ENCODE measurements at regions not wholly inside any gene's neighbourhood (a gene's known extent, or its start where the extent isn't known, plus 50 kb on each side); places are given as distances from the start of the nearest gene placed in this dataset.

- H2AFZ ChIP-seq = no peak overlapping the region
- H3K9ac ChIP-seq = no peak overlapping the region
- H3K4me3 ChIP-seq = no peak overlapping the region
- no peaks in the 10 kb centered on the region for H3F3A ChIP-seq (ENCODE audit: insufficient read depth)
- DNase-seq = no peak
- no peaks in the 10 kb centered on the region for H3K9me2 ChIP-seq (ENCODE audit: insufficient read depth)
- WGBS, 2 experiments (ENCODE audit: low coverage in 1 of 2, low lambda C conversion rate in 2 of 2, missing lambda C conversion rate in 2 of 2) = 59 to 62% methylated on average over 10 of the region's 10 CpGs
- no peaks in the 10 kb centered on the region for H3K4me1 ChIP-seq (ENCODE audit: insufficient read depth)
- TF ChIP-seq EZH2 (IDR thresholded peaks at IDR 0.05; ENCODE audit: insufficient read depth, poor library complexity, severe bottlenecking) = no peak
- TF ChIP-seq EZH2phosphoT487 (IDR thresholded peaks at IDR 0.05; ENCODE audit: insufficient read depth, low read depth) = no peak
- no peak overlapping the region for H3K4me2 ChIP-seq (ENCODE audit: unreplicated experiment)
- H3K27me3 ChIP-seq (replicated peaks; ENCODE audit: insufficient read depth) = peaks cover 51% of the 10 kb centered on the region
- in situ Hi-C loops (cut with MboI) = no loop called here
- H3K79me2 ChIP-seq (ENCODE audit: insufficient read depth) = no peaks in the 10 kb centered on the region
- H4K20me1 ChIP-seq (ENCODE audit: insufficient read depth) = no peaks in the 10 kb centered on the region
- no peaks in the 10 kb centered on the region for H3K36me3 ChIP-seq (ENCODE audit: low read depth)
- H3K27ac ChIP-seq = no peak overlapping the region
- H3K9me3 ChIP-seq (ENCODE audit: low read depth) = no peaks in the 10 kb centered on the region
These were observed 178.3 kb upstream of the NECTIN1 start for GRCh38 chr11:119907122-119907851.

GRCh38 chr11:119906376-119906775 is 177.4 kb upstream of the NECTIN1 start:
- Histone ChIP-seq H3F3A (ENCODE audit: insufficient read depth) (no peaks in the 10 kb centered on the region), H3K36me3 (ENCODE audit: low read depth) (no peaks in the 10 kb centered on the region), H3K27me3 (replicated peaks; ENCODE audit: insufficient read depth) (peaks cover 45% of the 10 kb centered on the region), H2AFZ (no peak overlapping the region), H3K9ac (no peak overlapping the region), H3K9me3 (ENCODE audit: low read depth) (no peaks in the 10 kb centered on the region), H3K4me1 (ENCODE audit: insufficient read depth) (no peaks in the 10 kb centered on the region), H4K20me1 (ENCODE audit: insufficient read depth) (no peaks in the 10 kb centered on the region), H3K4me2 (ENCODE audit: unreplicated experiment) (no peak overlapping the region), H3K27ac (no peak overlapping the region), H3K79me2 (ENCODE audit: insufficient read depth) (no peaks in the 10 kb centered on the region), H3K9me2 (ENCODE audit: insufficient read depth) (no peaks in the 10 kb centered on the region), H3K4me3 (no peak overlapping the region)
- in situ Hi-C loops (cut with MboI) = no loop called here
- no peak for TF ChIP-seq EZH2 (IDR thresholded peaks at IDR 0.05; ENCODE audit: insufficient read depth, poor library complexity, severe bottlenecking)
- no peak for TF ChIP-seq EZH2phosphoT487 (IDR thresholded peaks at IDR 0.05; ENCODE audit: insufficient read depth, low read depth)
- 57 to 65% methylated on average over 8 of the region's 8 CpGs for WGBS, 2 experiments (ENCODE audit: low coverage in 1 of 2, low lambda C conversion rate in 2 of 2, missing lambda C conversion rate in 2 of 2)
- DNase-seq = no peak

GRCh38 chr11:119905162-119905561 is 176.2 kb upstream of the NECTIN1 start:
- Histone ChIP-seq H2AFZ (no peak overlapping the region), H3K79me2 (ENCODE audit: insufficient read depth) (no peaks in the 10 kb centered on the region), H3K4me3 (no peak overlapping the region), H3K9me2 (ENCODE audit: insufficient read depth) (no peaks in the 10 kb centered on the region), H3K36me3 (ENCODE audit: low read depth) (no peaks in the 10 kb centered on the region), H3K4me1 (ENCODE audit: insufficient read depth) (no peaks in the 10 kb centered on the region), H4K20me1 (ENCODE audit: insufficient read depth) (no peaks in the 10 kb centered on the region), H3K4me2 (ENCODE audit: unreplicated experiment) (no peak overlapping the region), H3K9ac (no peak overlapping the region), H3F3A (ENCODE audit: insufficient read depth) (no peaks in the 10 kb centered on the region), H3K27me3 (replicated peaks; ENCODE audit: insufficient read depth) (peaks cover 44% of the 10 kb centered on the region), H3K9me3 (ENCODE audit: low read depth) (no peaks in the 10 kb centered on the region), H3K27ac (no peak overlapping the region)
- TF ChIP-seq EZH2phosphoT487 (IDR thresholded peaks at IDR 0.05; ENCODE audit: insufficient read depth, low read depth) (no peak), EZH2 (IDR thresholded peaks at IDR 0.05; ENCODE audit: insufficient read depth, poor library complexity, severe bottlenecking) (no peak)
- 27 to 34% methylated on average over 4 of the region's 4 CpGs for WGBS, 2 experiments (ENCODE audit: low coverage in 1 of 2, low lambda C conversion rate in 2 of 2, missing lambda C conversion rate in 2 of 2)
- no peak for DNase-seq
- in situ Hi-C loops (cut with MboI) = no loop called here

GRCh38 chr11:119904531-119905035 is 175.6 kb upstream of the NECTIN1 start:
- H3K4me1 ChIP-seq (ENCODE audit: insufficient read depth) = no peaks in the 10 kb centered on the region
- H3K9ac ChIP-seq = no peak overlapping the region
- H3K9me2 ChIP-seq (ENCODE audit: insufficient read depth) = no peaks in the 10 kb centered on the region
- no peak overlapping the region for H3K4me3 ChIP-seq
- no peak overlapping the region for H3K27ac ChIP-seq
- no peaks in the 10 kb centered on the region for H3K79me2 ChIP-seq (ENCODE audit: insufficient read depth)
- no peak overlapping the region for H2AFZ ChIP-seq
- H3F3A ChIP-seq (ENCODE audit: insufficient read depth) = no peaks in the 10 kb centered on the region
- H3K4me2 ChIP-seq (ENCODE audit: unreplicated experiment) = no peak overlapping the region
- in situ Hi-C loops (cut with MboI) = no loop called here
- no peaks in the 10 kb centered on the region for H3K9me3 ChIP-seq (ENCODE audit: low read depth)
- H3K27me3 ChIP-seq (replicated peaks; ENCODE audit: insufficient read depth) = peaks cover 44% of the 10 kb centered on the region
- 57 to 63% methylated on average over 4 of the region's 4 CpGs for WGBS, 2 experiments (ENCODE audit: low coverage in 1 of 2, low lambda C conversion rate in 2 of 2, missing lambda C conversion rate in 2 of 2)
- TF ChIP-seq EZH2 (IDR thresholded peaks at IDR 0.05; ENCODE audit: insufficient read depth, poor library complexity, severe bottlenecking) (no peak), EZH2phosphoT487 (IDR thresholded peaks at IDR 0.05; ENCODE audit: insufficient read depth, low read depth) (no peak)
- no peaks in the 10 kb centered on the region for H3K36me3 ChIP-seq (ENCODE audit: low read depth)
- DNase-seq = no peak
- H4K20me1 ChIP-seq (ENCODE audit: insufficient read depth) = no peaks in the 10 kb centered on the region

Data from GM23248 (cell line).